Epithelial cell of proximal tubule (primary cell): ENCODE measurements at regions not wholly inside any gene's neighbourhood (a gene's known extent, or its start where the extent isn't known, plus 50 kb on each side); places are given as distances from the start of the nearest gene placed in this dataset.

Experiments
- DNase-seq: peaks from one replicate; pipeline ENCODE4 v3.0.0-alpha.2; 2011; ENCODE audit warnings: low read depth
- H3K4me3 ChIP-seq: 2 replicates; pipeline ENCODE4 v1.5.1; 2011; ENCODE audit warnings: low read depth, mild to moderate bottlenecking, low read length
- TF ChIP-seq, protein P1 (sequence below): conservative IDR thresholded peaks from 2 replicates; pipeline ENCODE4 v1.5.1; 2012; ENCODE audit warnings: low read depth, mild to moderate bottlenecking, low read length

DNA sequence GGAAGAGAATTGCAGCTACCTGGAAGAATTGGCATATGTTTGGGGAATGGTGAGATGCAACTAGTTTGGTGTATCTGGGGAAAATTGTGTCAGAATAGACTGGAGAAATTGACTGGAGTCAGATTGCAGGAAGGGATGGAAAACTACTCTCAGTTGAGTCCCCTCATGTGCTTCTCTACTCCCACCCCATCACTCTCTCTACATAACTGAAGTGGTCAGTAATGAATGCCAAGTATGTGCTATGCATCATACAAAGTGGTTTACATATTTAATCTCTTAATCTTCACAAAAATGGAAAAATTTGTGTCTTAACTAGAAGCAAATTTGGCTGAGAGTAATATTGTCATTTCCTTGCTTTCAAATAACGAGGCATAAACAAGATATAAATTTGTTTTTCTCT lies 146.4 kb upstream of the TNC start:
- no peak for DNase-seq

DNA sequence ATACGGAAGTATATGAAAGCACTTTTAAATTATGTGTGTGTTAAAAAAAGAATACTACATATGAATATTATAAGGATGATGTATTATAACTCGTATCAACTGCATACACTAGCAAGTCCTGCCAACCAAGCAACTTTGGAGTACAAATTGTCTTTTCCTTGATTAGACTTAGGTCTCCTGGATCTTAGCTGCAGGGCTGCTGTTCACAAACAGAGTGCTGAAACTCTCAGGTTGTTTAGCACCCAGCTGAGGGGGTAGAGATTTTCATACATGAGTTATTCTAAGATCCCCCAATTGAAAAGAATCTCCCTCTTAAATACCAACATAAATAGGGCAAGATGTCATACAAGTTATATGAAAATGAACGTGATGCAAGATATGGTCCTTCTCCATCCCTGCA lies 149.8 kb upstream of the TNC start:
- H3K4me3 ChIP-seq, result no peak overlapping the region
- DNase-seq, result no peak
- TF ChIP-seq, protein P1, sequence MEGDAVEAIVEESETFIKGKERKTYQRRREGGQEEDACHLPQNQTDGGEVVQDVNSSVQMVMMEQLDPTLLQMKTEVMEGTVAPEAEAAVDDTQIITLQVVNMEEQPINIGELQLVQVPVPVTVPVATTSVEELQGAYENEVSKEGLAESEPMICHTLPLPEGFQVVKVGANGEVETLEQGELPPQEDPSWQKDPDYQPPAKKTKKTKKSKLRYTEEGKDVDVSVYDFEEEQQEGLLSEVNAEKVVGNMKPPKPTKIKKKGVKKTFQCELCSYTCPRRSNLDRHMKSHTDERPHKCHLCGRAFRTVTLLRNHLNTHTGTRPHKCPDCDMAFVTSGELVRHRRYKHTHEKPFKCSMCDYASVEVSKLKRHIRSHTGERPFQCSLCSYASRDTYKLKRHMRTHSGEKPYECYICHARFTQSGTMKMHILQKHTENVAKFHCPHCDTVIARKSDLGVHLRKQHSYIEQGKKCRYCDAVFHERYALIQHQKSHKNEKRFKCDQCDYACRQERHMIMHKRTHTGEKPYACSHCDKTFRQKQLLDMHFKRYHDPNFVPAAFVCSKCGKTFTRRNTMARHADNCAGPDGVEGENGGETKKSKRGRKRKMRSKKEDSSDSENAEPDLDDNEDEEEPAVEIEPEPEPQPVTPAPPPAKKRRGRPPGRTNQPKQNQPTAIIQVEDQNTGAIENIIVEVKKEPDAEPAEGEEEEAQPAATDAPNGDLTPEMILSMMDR, result no peak

More for the DNA sequence above, 146.4 kb upstream of the TNC start:
- TF ChIP-seq, protein P1, result no peak
- no peak overlapping the region for H3K4me3 ChIP-seq

DNA sequence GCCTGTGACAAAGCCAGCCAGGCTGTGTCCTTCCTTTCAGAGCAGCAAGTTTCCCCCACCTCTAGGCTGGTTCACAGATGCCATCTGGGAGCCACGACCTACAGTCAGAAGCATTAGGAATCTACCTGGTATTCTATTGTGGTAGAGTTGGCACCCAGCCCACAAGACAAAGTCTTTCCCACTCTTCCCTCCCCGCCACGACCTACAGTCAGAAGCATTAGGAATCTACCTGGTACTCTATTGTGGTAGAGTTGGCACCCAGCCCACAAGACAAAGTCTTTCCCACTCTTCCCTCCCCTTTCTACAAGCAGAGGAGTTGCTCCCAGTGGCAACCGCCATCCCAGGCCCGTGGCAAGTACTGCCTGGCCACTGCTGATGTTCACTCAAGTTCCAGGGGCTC lies 157.8 kb upstream of the TNC start:
- no peak for DNase-seq
- H3K4me3 ChIP-seq, result no peak overlapping the region
- TF ChIP-seq, protein P1, result no peak

DNA sequence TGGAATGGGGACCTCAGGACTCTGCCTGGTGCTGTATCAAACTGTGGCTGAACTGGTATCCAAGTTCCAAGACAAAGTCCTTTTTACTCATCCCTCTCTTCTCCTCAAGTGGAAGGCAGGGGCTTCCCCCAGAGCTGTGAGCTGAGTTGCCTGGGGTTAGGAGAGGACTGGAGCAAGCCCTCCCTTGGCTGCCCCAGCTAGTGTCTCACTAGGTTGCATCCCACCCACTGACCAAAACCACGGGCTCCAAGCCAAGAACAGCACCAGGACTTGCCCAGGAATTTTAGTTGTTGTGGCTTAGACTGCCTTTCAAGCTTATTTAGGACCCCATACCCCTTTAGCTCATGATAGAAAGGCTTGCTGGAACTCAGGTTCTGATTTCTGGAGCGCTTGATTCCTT lies 158.7 kb upstream of the TNC start:
- TF ChIP-seq, protein P1, result no peak
- no peak for DNase-seq
- H3K4me3 ChIP-seq, result no peak overlapping the region

DNA sequence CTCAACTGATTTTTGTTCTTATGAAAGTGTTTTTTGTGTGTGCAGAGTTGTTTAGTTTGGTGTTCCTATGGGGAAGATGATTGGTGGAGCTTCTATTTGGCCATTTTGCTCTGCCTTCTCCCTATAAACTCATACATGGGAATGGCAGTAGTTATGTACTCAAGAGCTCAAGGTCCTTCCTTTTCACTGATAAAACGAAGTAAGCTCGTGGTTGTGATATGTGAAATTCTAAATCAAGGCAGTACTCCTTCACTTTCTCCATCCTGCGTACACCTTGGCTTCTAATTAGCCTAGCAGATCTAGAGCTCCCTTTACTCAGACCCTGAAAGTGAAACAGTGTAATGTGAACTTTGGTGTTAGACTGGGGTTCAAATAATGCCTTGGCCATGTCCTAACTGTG lies 159.3 kb upstream of the TNC start:
- TF ChIP-seq, protein P1, result no peak
- H3K4me3 ChIP-seq, result no peak overlapping the region
- no peak for DNase-seq

DNA sequence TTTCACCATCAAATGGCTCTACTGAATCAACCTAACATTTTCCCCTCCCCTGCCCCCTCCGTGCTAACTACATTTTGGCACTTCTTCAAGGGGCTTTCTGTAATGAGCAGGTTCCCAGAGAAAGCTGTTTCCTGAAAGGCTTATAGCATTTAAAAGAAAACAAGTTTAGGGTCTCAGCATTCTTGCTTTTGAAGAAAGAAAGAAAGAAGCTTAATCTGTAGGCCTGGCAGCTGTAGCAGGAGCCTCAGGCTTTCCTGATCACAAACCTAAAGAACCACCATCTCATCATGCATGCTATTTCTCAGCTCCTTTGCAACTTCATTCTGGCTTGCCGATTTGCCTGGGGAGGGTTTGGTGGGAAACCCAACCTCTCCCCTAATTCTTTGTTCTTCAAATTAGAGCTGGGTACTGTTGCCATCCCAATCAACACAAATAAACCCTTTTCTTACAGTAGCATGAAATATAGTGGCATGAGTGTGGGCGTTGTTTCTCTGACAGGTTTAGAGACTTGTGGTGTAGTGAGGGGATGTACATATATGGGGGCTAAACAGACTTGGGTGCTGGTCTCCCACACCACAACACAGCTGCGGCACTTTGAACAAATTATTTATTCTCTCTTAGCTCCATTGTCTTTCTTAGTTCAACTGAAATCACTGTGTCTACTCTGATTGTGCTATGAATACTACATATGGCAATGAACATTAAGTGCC lies 160.5 kb upstream of the TNC start:
- no peak overlapping the region for H3K4me3 ChIP-seq
- TF ChIP-seq, protein P1, result no peak
- no peak for DNase-seq

DNA sequence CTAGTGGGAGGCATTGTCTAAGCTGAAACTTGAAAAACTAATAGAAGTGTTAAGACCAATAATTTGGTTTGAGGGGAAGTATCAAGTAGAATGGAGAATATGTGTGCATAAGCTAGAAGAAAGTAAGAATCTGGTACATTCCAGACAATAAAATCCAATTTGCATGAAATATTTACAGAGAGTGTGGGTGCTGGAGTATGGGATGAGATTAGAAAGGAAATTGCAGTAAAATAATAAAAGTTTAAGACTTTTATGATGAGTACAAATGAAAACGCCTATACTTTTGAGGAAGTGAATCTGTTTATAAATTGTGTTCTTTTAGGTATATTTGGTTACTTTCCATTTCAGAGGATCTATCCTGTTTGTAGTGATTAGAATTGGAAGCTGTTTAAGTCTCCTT lies 165.4 kb upstream of the TNC start:
- H3K4me3 ChIP-seq, result no peak overlapping the region
- no peak for DNase-seq
- TF ChIP-seq, protein P1, result no peak
